ENCODE measurements at regions not wholly inside any gene's neighbourhood (a gene's known extent, or its start where the extent isn't known, plus 50 kb on each side); places are given as distances from the start of the nearest gene placed in this dataset.

GRCh38 chr1:70503358-70503757, 92.3 kb downstream of the CTH start:
- TF ChIP-seq YY1 (IDR thresholded peaks at IDR 0.05; ENCODE audit: low read depth, low read length) (no peak), CTCF (IDR thresholded peaks at IDR 0.05; ENCODE audit: control extremely low read depth in 1 of 3, insufficient read depth in 1 of 3, low read depth in 1 of 3, low read length in 3 of 3) (no peak), SUZ12 (IDR thresholded peaks at IDR 0.05; ENCODE audit: low read length) (no peak), TCF12 (IDR thresholded peaks at IDR 0.05; ENCODE audit: low read depth, low read length) (no peak), POLR2A (IDR thresholded peaks at IDR 0.05; ENCODE audit: control extremely low read depth in 1 of 2, low read depth in 2 of 2, low read length in 2 of 2) (no peak), TAF1 (IDR thresholded peaks at IDR 0.05; ENCODE audit: low read depth, low read length) (no peak), EZH2 (IDR thresholded peaks at IDR 0.05; ENCODE audit: low read depth, low read length, severe bottlenecking) (no peak), BRCA1 (IDR thresholded peaks at IDR 0.05; ENCODE audit: low read depth, low read length) (no peak), JUN (IDR thresholded peaks at IDR 0.05; ENCODE audit: low read depth, low read length) (no peak), CREB1 (IDR thresholded peaks at IDR 0.05) (no peak)
